Liver (tissue), 8 donors: ENCODE measurements at regions not wholly inside any gene's neighbourhood (a gene's known extent, or its start where the extent isn't known, plus 50 kb on each side); places are given as distances from the start of the nearest gene placed in this dataset.

Source experiments
- DNase-seq: peaks from one replicate; pipeline ENCODE4 v3.0.0-alpha.2; 2017; ENCODE audit warnings: low spot score
- H3K27ac ChIP-seq, 2 donors: one replicate each; pipeline ENCODE4 v1.7.0; 2013; ENCODE audit warnings: inconsistent platforms in 2 of 2, low read length in 2 of 2, control low read depth in 1 of 2, low read depth in 1 of 2, mild to moderate bottlenecking in 1 of 2
- H3K27me3 ChIP-seq, 4 donors: one replicate each; pipeline versions ENCODE4 v1.6.1 to v1.7.0; 2013; ENCODE audit warnings: low read length in 3 of 4, inconsistent platforms in 1 of 4, mild to moderate bottlenecking in 1 of 4, moderate library complexity in 1 of 4; ENCODE audit not compliant: control insufficient read depth in 4 of 4, insufficient read depth in 4 of 4
- H3K36me3 ChIP-seq, 4 donors: one replicate each; pipeline versions ENCODE4 v1.6.1 to v1.7.0; 2013; ENCODE audit warnings: low read length in 3 of 4, mild to moderate bottlenecking in 3 of 4, low read depth in 1 of 4, moderate library complexity in 1 of 4; ENCODE audit not compliant: control insufficient read depth in 4 of 4, insufficient read depth in 3 of 4
- H3K4me1 ChIP-seq, 4 donors: one replicate each; pipeline versions ENCODE4 v1.6.1 to v1.7.0; 2013; ENCODE audit warnings: low read length in 3 of 4, mild to moderate bottlenecking in 3 of 4, moderate library complexity in 1 of 4; ENCODE audit not compliant: control insufficient read depth in 4 of 4, insufficient read depth in 4 of 4
- H3K4me3 ChIP-seq, 3 donors: one replicate each; pipeline versions ENCODE4 v1.6.1 to v1.7.0; 2013; ENCODE audit warnings: low read length in 3 of 3, control low read depth in 1 of 3, low read depth in 1 of 3, mild to moderate bottlenecking in 1 of 3
- H3K9ac ChIP-seq, 2 donors: one replicate each; pipeline ENCODE4 v1.7.0; 2013; ENCODE audit warnings: low read length in 2 of 2, mild to moderate bottlenecking in 2 of 2, moderate library complexity in 2 of 2, control low read depth in 1 of 2, low read depth in 1 of 2
- H3K9me3 ChIP-seq, 4 donors: one replicate each; pipeline versions ENCODE4 v1.6.1 to v1.7.0; 2013; ENCODE audit warnings: low read length in 3 of 4; ENCODE audit not compliant: control insufficient read depth in 4 of 4
- ATF3 ChIP-seq: IDR thresholded peaks from 2 replicates; pipeline ENCODE4 v1.6.1; 2016; ENCODE audit warnings: antibody characterized with exemption
- CTCF ChIP-seq: fragments of 150-350 bp; IDR thresholded peaks from 2 replicates; pipeline ENCODE4 v1.5.1; 2017; ENCODE audit warnings: improper control_type of control experiment, low read depth, low read length; ENCODE audit not compliant: missing input control
- EGR1 ChIP-seq, 2 donors: IDR thresholded peaks; 2 replicates each; pipeline ENCODE4 v1.6.1; 2016 to 2018; ENCODE audit warnings: antibody characterized with exemption in 2 of 2, low read depth in 2 of 2
- FOXA1 ChIP-seq: IDR thresholded peaks from 2 replicates; pipeline ENCODE4 v1.6.1; 2016; ENCODE audit warnings: antibody characterized with exemption
- FOXA2 ChIP-seq: IDR thresholded peaks from 2 replicates; pipeline ENCODE4 v1.6.1; 2016; ENCODE audit warnings: antibody characterized with exemption
- GABPA ChIP-seq, 2 donors: IDR thresholded peaks in 1 of 2; conservative IDR thresholded peaks in 1 of 2; 2 replicates each; pipeline ENCODE4 v1.6.1; 2016; ENCODE audit warnings: antibody characterized with exemption in 2 of 2, mild to moderate bottlenecking in 1 of 2, moderate library complexity in 1 of 2
- HNF4A ChIP-seq, 2 donors: conservative IDR thresholded peaks; 2 replicates each; pipeline ENCODE4 v1.6.1; 2016; ENCODE audit warnings: antibody characterized with exemption in 2 of 2, mild to moderate bottlenecking in 2 of 2
- HNF4G ChIP-seq: IDR thresholded peaks from 2 replicates; pipeline ENCODE4 v1.6.1; 2016; ENCODE audit warnings: antibody characterized with exemption
- JUND ChIP-seq, 2 donors: IDR thresholded peaks; 2 replicates each; pipeline ENCODE4 v1.6.1; 2016; ENCODE audit warnings: antibody characterized with exemption in 2 of 2
- MAX ChIP-seq: IDR thresholded peaks from 2 replicates; pipeline ENCODE4 v1.6.1; 2016; ENCODE audit warnings: antibody characterized with exemption
- RAD21 ChIP-seq, 2 donors: IDR thresholded peaks; 2 replicates each; pipeline ENCODE4 v1.6.1; 2016; ENCODE audit warnings: antibody characterized with exemption in 2 of 2, mild to moderate bottlenecking in 2 of 2
- REST ChIP-seq: IDR thresholded peaks from 2 replicates; pipeline ENCODE4 v1.6.1; 2016; ENCODE audit warnings: antibody characterized with exemption, mild to moderate bottlenecking
- RXRA ChIP-seq, 2 donors: IDR thresholded peaks; 2 replicates each; pipeline ENCODE4 v1.6.1; 2017 to 2018; ENCODE audit warnings: antibody characterized with exemption in 2 of 2, mild to moderate bottlenecking in 1 of 2
- SP1 ChIP-seq: IDR thresholded peaks from 2 replicates; pipeline ENCODE4 v1.6.1; 2018; ENCODE audit warnings: antibody characterized with exemption, mild to moderate bottlenecking
- TAF1 ChIP-seq: conservative IDR thresholded peaks from 2 replicates; pipeline ENCODE4 v1.6.1; 2016; ENCODE audit warnings: antibody characterized with exemption, mild to moderate bottlenecking
- YY1 ChIP-seq: IDR thresholded peaks from 2 replicates; pipeline ENCODE4 v1.6.1; 2016; ENCODE audit warnings: antibody characterized with exemption, mild to moderate bottlenecking
- ZBTB33 ChIP-seq: IDR thresholded peaks from 2 replicates; pipeline ENCODE4 v1.6.1; 2016; ENCODE audit warnings: antibody characterized with exemption
- WGBS: extraction: QIAGEN DNeasy Blood & Tissue Kit; methylation state at CpG from one replicate; pipeline ENCODE4 v1.1.7; 2013; 5-methylcytosine and 5-hydroxymethylcytosine counted together
- donor health status: healthy.
- donor health status: healthy.
- donor health status: healthy.
- donor health status: healthy.
- donor health status: healthy.

- no peak overlapping the region for H3K9ac ChIP-seq
- no peak for DNase-seq
Measured at GRCh38 chr6:139653111-139653510, 278.7 kb upstream of the CITED2 start.

GRCh38 chr6:139650941-139651340 lies 276.5 kb upstream of the CITED2 start:
- Histone ChIP-seq H3K4me3 (no peak overlapping the region), H3K9ac (no peak overlapping the region), H3K9me3 (no peaks in the 10 kb centered on the region), H3K4me1 (peaks cover 3 to 20% (median 12%) of the 10 kb centered on the region in 4 donors), H3K36me3 (no peaks in the 10 kb centered on the region), H3K27me3 (no peaks in the 10 kb centered on the region), H3K27ac (no peak overlapping the region)
- WGBS = 88% methylated on average over 5 of the region's 5 CpGs
- TF ChIP-seq ATF3 (no peak), FOXA1 (no peak), SP1 (no peak), HNF4G (no peak)
- no peak for DNase-seq

More at GRCh38 chr6:139653111-139653510, 278.7 kb upstream of the CITED2 start:
- Histone ChIP-seq H3K4me3 (no peak overlapping the region), H3K27ac (no peak overlapping the region), H3K27me3 (no peaks in the 10 kb centered on the region), H3K9me3 (no peaks in the 10 kb centered on the region), H3K36me3 (no peaks in the 10 kb centered on the region), H3K4me1 (peaks cover 3 to 23% (median 16%) of the 10 kb centered on the region in 4 donors)
- no peak for TF ChIP-seq EGR1 (IDR thresholded peaks at IDR 0.05; ENCODE audit: low read depth in 2 of 2)
- no peak for TF ChIP-seq TAF1
- TF ChIP-seq YY1 = no peak
- no peak for TF ChIP-seq FOXA1
- no peak for TF ChIP-seq SP1
- WGBS = 86% methylated on average over 4 of the region's 4 CpGs

GRCh38 chr6:139649732-139650131 lies 275.3 kb upstream of the CITED2 start:
- no peak overlapping the region for H3K9ac ChIP-seq
- H3K36me3 ChIP-seq = no peaks in the 10 kb centered on the region
- no peak for DNase-seq
- peaks cover 0 to 8% (median 2%) of the 10 kb centered on the region in 4 donors for H3K4me1 ChIP-seq
- TF ChIP-seq HNF4A (conservative IDR thresholded peaks at IDR 0.05) = no peak
- no peak for TF ChIP-seq GABPA (IDR thresholded peaks at IDR 0.05 in 1 of 2, conservative IDR thresholded peaks at IDR 0.05 in 1 of 2)
- no peak for TF ChIP-seq RXRA (IDR thresholded peaks at IDR 0.05)
- TF ChIP-seq SP1 = no peak
- TF ChIP-seq ZBTB33 = no peak
- TF ChIP-seq REST = no peak
- TF ChIP-seq RAD21 (IDR thresholded peaks at IDR 0.05) = no peak
- no peak for TF ChIP-seq TAF1
- TF ChIP-seq FOXA2 = no peak
- no peak for TF ChIP-seq CTCF
- no peak for TF ChIP-seq YY1
- TF ChIP-seq JUND (IDR thresholded peaks at IDR 0.05) = no peak
- no peak for TF ChIP-seq MAX
- no peak for TF ChIP-seq ATF3
- no peak for TF ChIP-seq FOXA1
- no peak for TF ChIP-seq EGR1 (IDR thresholded peaks at IDR 0.05; ENCODE audit: low read depth in 2 of 2)
- H3K9me3 ChIP-seq = no peaks in the 10 kb centered on the region
- no peak overlapping the region for H3K27ac ChIP-seq
- WGBS = 85% methylated on average over 3 of the region's 3 CpGs
- no peak overlapping the region for H3K4me3 ChIP-seq
- H3K27me3 ChIP-seq = no peaks in the 10 kb centered on the region
